Ovary (tissue), 3 donors: ENCODE measurements at regions not wholly inside any gene's neighbourhood (a gene's known extent, or its start where the extent isn't known, plus 50 kb on each side); places are given as distances from the start of the nearest gene placed in this dataset.

Experiments
- CTCF ChIP-seq, 3 donors: fragments of 450-650 bp in 2 of 3; fragments of 200-600 bp in 1 of 3; IDR thresholded peaks; one replicate each; pipeline versions ENCODE4 v1.5.1 to v1.8.0; 2016 to 2022; ENCODE audit warnings: antibody characterized with exemption in 3 of 3, mild to moderate bottlenecking in 1 of 3
- EP300 ChIP-seq: sonication (generic); formaldehyde crosslinking; IDR thresholded peaks from one replicate; pipeline ENCODE4 v1.6.1; 2017; ENCODE audit warnings: antibody characterized with exemption
- donor health status: DM: no; HTN: no; CAD: no.

GRCh38 chr10:37439826-37440225, 314.4 kb downstream of the ANKRD30A start:
- no peak for TF ChIP-seq CTCF (IDR thresholded peaks at IDR 0.05)
- TF ChIP-seq EP300 = no peak
